ENCODE measurements at regions not wholly inside any gene's neighbourhood (a gene's known extent, or its start where the extent isn't known, plus 50 kb on each side); places are given as distances from the start of the nearest gene placed in this dataset.

DNA sequence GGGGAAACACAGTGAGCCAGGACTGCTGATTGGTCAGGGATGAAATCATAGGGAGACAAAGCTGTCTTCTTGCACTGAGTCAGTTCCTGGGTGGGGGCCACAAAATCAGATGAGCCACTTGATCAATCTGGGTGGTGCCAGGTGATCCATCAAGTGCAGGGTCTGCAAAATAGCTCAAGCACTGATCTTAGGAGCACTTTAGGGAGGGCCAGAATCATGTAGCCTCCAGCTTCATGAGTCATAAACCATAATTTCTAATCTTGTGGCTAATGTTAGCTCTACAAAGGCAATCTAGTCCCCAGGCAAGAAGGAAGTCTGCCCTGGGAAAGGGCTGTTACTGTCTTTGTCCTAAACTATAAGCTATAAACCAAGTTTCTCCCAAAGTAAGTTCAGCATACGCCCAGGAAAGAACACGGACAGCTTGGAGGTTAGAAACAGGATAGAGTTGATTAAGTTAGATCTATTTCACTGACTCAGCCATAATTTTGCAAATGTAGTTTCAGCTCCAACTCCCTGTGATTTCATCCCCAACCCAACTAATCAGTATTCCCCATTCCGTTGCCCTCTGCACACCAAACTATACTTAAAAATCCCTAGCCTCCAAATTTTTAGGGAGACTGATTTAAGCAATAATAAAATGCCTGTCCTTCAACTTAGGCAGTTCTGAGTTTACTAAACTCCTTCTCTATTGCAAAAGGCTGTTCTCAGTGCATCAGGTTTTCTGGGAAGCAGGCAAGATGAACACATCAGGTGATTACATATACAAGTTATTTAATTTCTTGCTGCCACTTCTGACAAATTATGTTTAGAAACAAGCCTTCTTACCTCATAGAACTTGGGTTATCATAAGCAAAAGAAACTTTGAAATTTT lies 226.9 kb upstream of the SPOPL start:
- ChIA-PET CTCF (no interaction called here), POLR2A (no interaction called here)
- Histone ChIP-seq H3K4me3 (ENCODE audit: low read depth, low read length) (no peak overlapping the region), H3K27ac (ENCODE audit: low read depth, low read length) (peak overlapping the region; percentile 47), H3K27me3 (ENCODE audit: control insufficient read depth, insufficient read depth, low read length) (no peaks in the 10 kb centered on the region), H3K9me3 (ENCODE audit: control insufficient read depth, insufficient read depth, low read length) (no peaks in the 10 kb centered on the region; the same call in none of the 2 replicates)
- no peak for DNase-seq (ENCODE audit: low read depth, low spot score)
- TF ChIP-seq, protein P1, sequence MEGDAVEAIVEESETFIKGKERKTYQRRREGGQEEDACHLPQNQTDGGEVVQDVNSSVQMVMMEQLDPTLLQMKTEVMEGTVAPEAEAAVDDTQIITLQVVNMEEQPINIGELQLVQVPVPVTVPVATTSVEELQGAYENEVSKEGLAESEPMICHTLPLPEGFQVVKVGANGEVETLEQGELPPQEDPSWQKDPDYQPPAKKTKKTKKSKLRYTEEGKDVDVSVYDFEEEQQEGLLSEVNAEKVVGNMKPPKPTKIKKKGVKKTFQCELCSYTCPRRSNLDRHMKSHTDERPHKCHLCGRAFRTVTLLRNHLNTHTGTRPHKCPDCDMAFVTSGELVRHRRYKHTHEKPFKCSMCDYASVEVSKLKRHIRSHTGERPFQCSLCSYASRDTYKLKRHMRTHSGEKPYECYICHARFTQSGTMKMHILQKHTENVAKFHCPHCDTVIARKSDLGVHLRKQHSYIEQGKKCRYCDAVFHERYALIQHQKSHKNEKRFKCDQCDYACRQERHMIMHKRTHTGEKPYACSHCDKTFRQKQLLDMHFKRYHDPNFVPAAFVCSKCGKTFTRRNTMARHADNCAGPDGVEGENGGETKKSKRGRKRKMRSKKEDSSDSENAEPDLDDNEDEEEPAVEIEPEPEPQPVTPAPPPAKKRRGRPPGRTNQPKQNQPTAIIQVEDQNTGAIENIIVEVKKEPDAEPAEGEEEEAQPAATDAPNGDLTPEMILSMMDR (IDR thresholded peaks at IDR 0.05; ENCODE audit: low read depth, low read length), result no peak

DNA sequence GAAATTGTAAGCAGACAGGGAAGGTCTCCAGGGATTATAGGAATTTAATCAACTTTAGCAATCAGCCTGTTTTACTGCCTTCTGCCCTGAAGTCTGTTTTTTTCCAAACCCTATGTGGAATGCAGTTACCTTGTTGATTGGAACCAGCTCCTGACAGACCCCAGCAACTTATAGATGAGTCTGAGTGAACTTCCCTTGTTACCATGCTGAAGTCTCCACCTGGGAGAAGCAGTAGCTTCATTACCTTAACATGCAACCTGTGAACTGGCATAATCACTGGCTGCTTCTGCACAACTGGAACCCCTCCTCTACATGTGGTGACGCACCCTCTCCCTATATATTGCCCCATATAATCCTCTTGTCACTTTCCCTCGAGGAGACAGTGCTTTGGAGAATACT lies 226.3 kb upstream of the SPOPL start:
- no peaks in the 10 kb centered on the region for H3K27me3 ChIP-seq (ENCODE audit: control insufficient read depth, insufficient read depth, low read length)
- ChIA-PET POLR2A (no interaction called here), CTCF (no interaction called here)
- no peak overlapping the region for H3K4me3 ChIP-seq (ENCODE audit: low read depth, low read length)
- TF ChIP-seq, protein P1 (IDR thresholded peaks at IDR 0.05; ENCODE audit: low read depth, low read length), result no peak
- H3K27ac ChIP-seq (ENCODE audit: low read depth, low read length), result peak overlapping the region; percentile 40
- DNase-seq (ENCODE audit: low read depth, low spot score), result no peak
- H3K9me3 ChIP-seq (ENCODE audit: control insufficient read depth, insufficient read depth, low read length), result no peaks in the 10 kb centered on the region; the same call in none of the 2 replicates

DNA sequence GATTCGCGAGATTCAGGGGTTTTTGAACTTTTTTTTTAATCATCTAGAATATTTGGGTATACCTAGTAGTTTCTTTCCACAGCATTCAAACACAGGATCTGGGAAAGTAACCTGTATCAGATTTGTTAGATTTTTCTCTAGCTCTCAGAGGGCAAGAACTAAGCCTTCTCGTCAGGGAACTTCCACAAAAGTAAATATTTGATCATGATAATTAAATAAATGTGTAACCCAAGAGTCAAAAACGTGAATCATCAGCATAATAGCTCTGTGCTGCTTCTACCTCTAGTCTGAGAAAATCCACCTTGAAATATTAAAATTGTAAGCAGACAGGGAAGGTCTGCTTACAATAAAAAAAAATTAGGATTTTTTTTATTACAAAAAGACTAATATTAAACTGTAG lies 225.7 kb upstream of the SPOPL start:
- ChIA-PET POLR2A (no interaction called here), CTCF (interaction anchor here (1.0 to 1.2 kb wide), 2 partner anchors 186 to 511 kb away, joined by 3 to 4 read pairs; no protein-coding TSS in a partner anchor)
- TF ChIP-seq, protein P1 (IDR thresholded peaks at IDR 0.05; ENCODE audit: low read depth, low read length), result no peak

DNA sequence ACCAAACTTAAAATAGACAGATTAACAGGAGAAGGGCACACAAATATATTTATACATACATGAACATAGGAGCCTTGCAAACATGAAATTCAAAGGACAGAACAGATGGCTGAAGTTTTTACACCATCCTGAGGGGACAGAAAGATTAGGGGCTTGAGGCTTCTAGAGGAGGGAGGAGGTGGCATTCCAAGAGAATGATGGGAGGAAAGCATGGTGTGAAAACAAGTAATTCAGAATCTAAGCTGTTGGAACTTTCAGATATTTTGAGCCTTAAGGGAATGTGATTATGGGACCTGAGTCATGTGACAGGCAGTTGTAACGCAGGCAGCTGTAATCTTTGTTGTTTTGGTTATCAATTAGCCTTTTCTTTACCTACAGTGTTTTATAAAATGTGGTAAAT lies 225.2 kb upstream of the SPOPL start:
- CTCF ChIA-PET, result interaction anchor here (1.0 to 1.2 kb wide), 2 partner anchors 187 to 511 kb away, joined by 3 to 4 read pairs; no protein-coding TSS in a partner anchor
- H3K4me3 ChIP-seq (ENCODE audit: low read depth, low read length), result no peak overlapping the region
- H3K27me3 ChIP-seq (ENCODE audit: control insufficient read depth, insufficient read depth, low read length), result no peaks in the 10 kb centered on the region
- POLR2A ChIA-PET, result no interaction called here
- no peak overlapping the region for H3K27ac ChIP-seq (ENCODE audit: low read depth, low read length)
- H3K9me3 ChIP-seq (ENCODE audit: control insufficient read depth, insufficient read depth, low read length), result no peaks in the 10 kb centered on the region; the same call in none of the 2 replicates
- TF ChIP-seq, protein P1 (IDR thresholded peaks at IDR 0.05; ENCODE audit: low read depth, low read length), result no peak
- DNase-seq (ENCODE audit: low read depth, low spot score), result no peak

More for the DNA sequence above, 225.7 kb upstream of the SPOPL start:
- Histone ChIP-seq H3K4me3 (ENCODE audit: low read depth, low read length) (no peak overlapping the region), H3K27me3 (ENCODE audit: control insufficient read depth, insufficient read depth, low read length) (no peaks in the 10 kb centered on the region), H3K27ac (ENCODE audit: low read depth, low read length) (no peak overlapping the region), H3K9me3 (ENCODE audit: control insufficient read depth, insufficient read depth, low read length) (no peaks in the 10 kb centered on the region; the same call in none of the 2 replicates)
- DNase-seq (ENCODE audit: low read depth, low spot score), result peak; percentile 30

DNA sequence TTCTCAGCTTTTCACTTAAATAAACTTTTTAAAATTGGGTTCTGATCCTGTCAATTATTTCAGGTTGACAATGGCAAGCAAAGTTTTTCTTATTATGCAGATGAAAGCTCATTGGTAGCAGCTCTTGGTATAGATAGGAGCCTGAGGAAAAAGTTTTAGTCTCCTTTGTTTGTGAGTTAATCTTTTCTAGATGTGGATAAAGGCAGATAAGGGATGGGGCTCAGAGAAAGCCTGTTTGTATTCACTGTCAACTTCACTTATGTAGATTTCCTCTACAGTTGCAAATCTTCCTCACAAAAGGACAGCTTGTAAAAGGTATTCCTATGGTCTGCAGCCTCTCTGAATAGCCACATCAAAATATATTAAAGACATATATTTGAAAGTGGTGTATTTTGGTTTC lies 224.5 kb upstream of the SPOPL start:
- no peaks in the 10 kb centered on the region; the same call in none of the 2 replicates for H3K9me3 ChIP-seq (ENCODE audit: control insufficient read depth, insufficient read depth, low read length)
- CTCF ChIA-PET, result interaction anchor here (1.0 to 1.2 kb wide), 2 partner anchors 187 to 510 kb away, joined by 3 to 4 read pairs; no protein-coding TSS in a partner anchor
- no peak for DNase-seq (ENCODE audit: low read depth, low spot score)
- POLR2A ChIA-PET, result no interaction called here
- H3K27me3 ChIP-seq (ENCODE audit: control insufficient read depth, insufficient read depth, low read length), result no peaks in the 10 kb centered on the region
- TF ChIP-seq, protein P1 (IDR thresholded peaks at IDR 0.05; ENCODE audit: low read depth, low read length), result no peak
- H3K4me3 ChIP-seq (ENCODE audit: low read depth, low read length), result no peak overlapping the region
- H3K27ac ChIP-seq (ENCODE audit: low read depth, low read length), result no peak overlapping the region
